ENCODE measurements at regions not wholly inside any gene's neighbourhood (a gene's known extent, or its start where the extent isn't known, plus 50 kb on each side); places are given as distances from the start of the nearest gene placed in this dataset.

GRCh38 chr19:46931202-46931601 is 70.4 kb downstream of the ARHGAP35 start:
- TF ChIP-seq CTCF (IDR thresholded peaks at IDR 0.05; ENCODE audit: poor library complexity), result no peak
- no peak for TF ChIP-seq EZH2 (IDR thresholded peaks at IDR 0.05; ENCODE audit: borderline replicate concordance)

All from hepatocyte (in vitro differentiated cells).